ENCODE measurements at regions not wholly inside any gene's neighbourhood (a gene's known extent, or its start where the extent isn't known, plus 50 kb on each side); places are given as distances from the start of the nearest gene placed in this dataset.
A peak's percentile ranks its signal among the peaks of the same experiment; 100 is the strongest.

GRCh38 chr1:220438741-220439140 is 89.2 kb upstream of the MARK1 start:
- no peak overlapping the region for H3K4me3 ChIP-seq
- H3K79me2 ChIP-seq (ENCODE audit: low read depth): no peaks in the 10 kb centered on the region
- TF ChIP-seq, protein P1, sequence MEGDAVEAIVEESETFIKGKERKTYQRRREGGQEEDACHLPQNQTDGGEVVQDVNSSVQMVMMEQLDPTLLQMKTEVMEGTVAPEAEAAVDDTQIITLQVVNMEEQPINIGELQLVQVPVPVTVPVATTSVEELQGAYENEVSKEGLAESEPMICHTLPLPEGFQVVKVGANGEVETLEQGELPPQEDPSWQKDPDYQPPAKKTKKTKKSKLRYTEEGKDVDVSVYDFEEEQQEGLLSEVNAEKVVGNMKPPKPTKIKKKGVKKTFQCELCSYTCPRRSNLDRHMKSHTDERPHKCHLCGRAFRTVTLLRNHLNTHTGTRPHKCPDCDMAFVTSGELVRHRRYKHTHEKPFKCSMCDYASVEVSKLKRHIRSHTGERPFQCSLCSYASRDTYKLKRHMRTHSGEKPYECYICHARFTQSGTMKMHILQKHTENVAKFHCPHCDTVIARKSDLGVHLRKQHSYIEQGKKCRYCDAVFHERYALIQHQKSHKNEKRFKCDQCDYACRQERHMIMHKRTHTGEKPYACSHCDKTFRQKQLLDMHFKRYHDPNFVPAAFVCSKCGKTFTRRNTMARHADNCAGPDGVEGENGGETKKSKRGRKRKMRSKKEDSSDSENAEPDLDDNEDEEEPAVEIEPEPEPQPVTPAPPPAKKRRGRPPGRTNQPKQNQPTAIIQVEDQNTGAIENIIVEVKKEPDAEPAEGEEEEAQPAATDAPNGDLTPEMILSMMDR (conservative IDR thresholded peaks at IDR 0.05): no peak
- TF ChIP-seq EZH2 (IDR thresholded peaks at IDR 0.05; ENCODE audit: low read depth): no peak
- no peaks in the 10 kb centered on the region for H3K4me1 ChIP-seq (replicated peaks; ENCODE audit: insufficient read depth)
- H3K9me2 ChIP-seq (ENCODE audit: insufficient read depth): no peaks in the 10 kb centered on the region
- no peaks in the 10 kb centered on the region for H4K20me1 ChIP-seq (ENCODE audit: insufficient read depth)
- no peaks in the 10 kb centered on the region for H3K36me3 ChIP-seq (ENCODE audit: low read depth)
- no peak overlapping the region for H2AFZ ChIP-seq
- H3K9me3 ChIP-seq (ENCODE audit: insufficient read depth, low read depth): no peaks in the 10 kb centered on the region
- H3F3A ChIP-seq (ENCODE audit: insufficient read depth, low read depth): no peaks in the 10 kb centered on the region
- H3K27me3 ChIP-seq (ENCODE audit: insufficient read depth, low read depth): no peaks in the 10 kb centered on the region
- H3K27ac ChIP-seq: no peak overlapping the region
- intact Hi-C loops (cut with micrococcal nuclease; ENCODE audit: unreplicated experiment): no loop called here
- no peak overlapping the region for H3K4me2 ChIP-seq
- DNase-seq: no peak
- no TSS peak for BruUV-seq (replicated peaks)
- POLR2A ChIA-PET (ENCODE audit: unreplicated experiment): no interaction called here
- CTCF ChIA-PET: no interaction called here

DNA sequence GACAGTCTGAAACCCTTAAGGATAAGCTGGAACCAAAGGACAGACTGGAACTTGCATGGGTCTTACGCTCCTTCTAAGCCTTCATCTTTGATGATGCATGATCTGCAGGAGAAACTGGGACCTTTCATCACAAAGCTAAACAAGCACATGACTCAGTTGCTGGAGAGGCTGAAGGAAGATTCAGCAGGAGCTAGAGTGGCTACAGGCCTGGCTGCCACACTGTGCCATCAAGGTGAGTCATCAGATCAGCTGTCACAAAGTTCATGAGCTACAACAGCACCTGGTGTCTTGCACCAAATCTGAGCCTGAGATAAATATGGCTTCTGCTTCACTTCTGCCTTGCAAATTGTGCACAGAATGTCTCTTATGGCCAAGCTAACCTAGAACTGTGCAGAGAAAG is 95.5 kb upstream of the MARK1 start:
- peak; percentile 48 to 77 for DNase-seq
- POLR2A ChIA-PET (ENCODE audit: unreplicated experiment): no interaction called here
- CTCF ChIA-PET: interaction anchor here (0.5 to 0.9 kb wide), 3 partner anchors 55 to 549 kb away, joined by 3 to 5 read pairs (median 4); no protein-coding TSS in a partner anchor
- H3K27me3 ChIP-seq (ENCODE audit: insufficient read depth, low read depth): no peaks in the 10 kb centered on the region
- no peak for TF ChIP-seq EZH2 (IDR thresholded peaks at IDR 0.05; ENCODE audit: low read depth)
- TF ChIP-seq, protein P1 (conservative IDR thresholded peaks at IDR 0.05): no peak
- peaks cover 30% of the 10 kb centered on the region for H3K4me1 ChIP-seq (replicated peaks; ENCODE audit: insufficient read depth)
- no peak overlapping the region for H3K4me3 ChIP-seq
- no peak overlapping the region for H3K4me2 ChIP-seq
- H2AFZ ChIP-seq: no peak overlapping the region
- no TSS peak for BruUV-seq (replicated peaks)
- no peaks in the 10 kb centered on the region for H3K36me3 ChIP-seq (ENCODE audit: low read depth)
- H4K20me1 ChIP-seq (ENCODE audit: insufficient read depth): no peaks in the 10 kb centered on the region
- no peaks in the 10 kb centered on the region for H3K79me2 ChIP-seq (ENCODE audit: low read depth)
- H3F3A ChIP-seq (ENCODE audit: insufficient read depth, low read depth): no peaks in the 10 kb centered on the region
- no peak overlapping the region for H3K27ac ChIP-seq
- H3K9me3 ChIP-seq (ENCODE audit: insufficient read depth, low read depth): no peaks in the 10 kb centered on the region
- no peaks in the 10 kb centered on the region; the same call in 1 of the 2 replicates for H3K9me2 ChIP-seq (ENCODE audit: insufficient read depth)
- intact Hi-C loops (cut with micrococcal nuclease; ENCODE audit: unreplicated experiment): loop anchor here (1.0 kb wide), 1 partner anchor 64 kb away; no protein-coding TSS in a partner anchor

GRCh38 chr1:220431554-220432239 is 96.2 kb upstream of the MARK1 start:
- DNase-seq: peak in 1 of 2 experiments; percentile 52
- TF ChIP-seq, protein P1 (conservative IDR thresholded peaks at IDR 0.05): no peak
- TF ChIP-seq EZH2 (IDR thresholded peaks at IDR 0.05; ENCODE audit: low read depth): no peak
- no peaks in the 10 kb centered on the region for H3K27me3 ChIP-seq (ENCODE audit: insufficient read depth, low read depth)
- H3K36me3 ChIP-seq (ENCODE audit: low read depth): no peaks in the 10 kb centered on the region
- intact Hi-C loops (cut with micrococcal nuclease; ENCODE audit: unreplicated experiment): loop anchor here (1.0 kb wide), 1 partner anchor 63 kb away; no protein-coding TSS in a partner anchor
- ChIA-PET POLR2A (ENCODE audit: unreplicated experiment) (no interaction called here), CTCF (interaction anchor here (0.7 to 0.9 kb wide), 2 partner anchors 54 to 136 kb away, joined by 4 to 5 read pairs; no protein-coding TSS in a partner anchor)
- no peaks in the 10 kb centered on the region for H3F3A ChIP-seq (ENCODE audit: insufficient read depth, low read depth)
- H3K4me1 ChIP-seq (replicated peaks; ENCODE audit: insufficient read depth): peaks cover 38% of the 10 kb centered on the region
- H3K79me2 ChIP-seq (ENCODE audit: low read depth): no peaks in the 10 kb centered on the region
- H3K9me3 ChIP-seq (ENCODE audit: insufficient read depth, low read depth): no peaks in the 10 kb centered on the region
- no peak overlapping the region for H3K4me2 ChIP-seq
- H3K4me3 ChIP-seq: no peak overlapping the region
- BruUV-seq (replicated peaks): no TSS peak
- no peaks in the 10 kb centered on the region; the same call in 1 of the 2 replicates for H3K9me2 ChIP-seq (ENCODE audit: insufficient read depth)
- no peaks in the 10 kb centered on the region for H4K20me1 ChIP-seq (ENCODE audit: insufficient read depth)
- H2AFZ ChIP-seq: no peak overlapping the region
- H3K27ac ChIP-seq: no peak overlapping the region

All from PC-9 (cell line).